IMR-90 (cell line): ENCODE measurements at regions not wholly inside any gene's neighbourhood (a gene's known extent, or its start where the extent isn't known, plus 50 kb on each side); places are given as distances from the start of the nearest gene placed in this dataset.

ENCODE experiments used
- ATAC-seq: fragments of 200-7000 bp; cut with Tn5 transposase; 2 replicates; pipeline ENCODE4 v1.9.1; 2020; ENCODE audit warnings: low read depth, mild to moderate bottlenecking, moderate library complexity
- BruUV-seq: library from RNA; stranded (reverse); fragments of 400-500 nt; replicated peaks from 2 replicates; lab custom pipeline; 2021; lab: Mats Ljungman, UMichigan
- CTCF ChIA-PET: fragments of 300-600 bp; formaldehyde crosslinking; extraction: SDS; loops from one replicate; lab custom pipeline; 2021; ENCODE audit warnings: antibody characterized with exemption; lab: Yijun Ruan, JAX
- POLR2A ChIA-PET: fragments of 300-600 bp; sonication (Branson Sonifier 250); formaldehyde crosslinking; loops from one replicate; lab custom pipeline; 2022; ENCODE audit warnings: antibody characterized with exemption; ENCODE audit not compliant: unreplicated experiment; lab: Charles Lee
- DNase-seq: peaks from one replicate; pipeline ENCODE4 v3.0.0; 2013
- H2AFZ ChIP-seq: replicated peaks from 2 replicates; pipeline ENCODE3; 2013; ENCODE audit warnings: low read length, mild to moderate bottlenecking; ENCODE audit not compliant: poor library complexity
- H2AK5ac ChIP-seq: 2 replicates; pipeline ENCODE4 v1.6.1; 2013; ENCODE audit warnings: low read depth, low read length, inconsistent platforms
- H2AK9ac ChIP-seq: replicated peaks from 2 replicates; pipeline ENCODE3; 2013; ENCODE audit warnings: mild to moderate bottlenecking, low read depth, low read length, moderate library complexity; ENCODE audit not compliant: poor library complexity
- H2BK120ac ChIP-seq: 2 replicates; pipeline ENCODE4 v1.6.1; 2013; ENCODE audit warnings: low read depth, low read length, inconsistent platforms
- H2BK15ac ChIP-seq: 3 replicates; pipeline ENCODE4 v1.6.1; 2013; ENCODE audit warnings: low read depth, low read length, inconsistent platforms
- H2BK20ac ChIP-seq: 2 replicates; pipeline ENCODE4 v1.6.1; 2013; ENCODE audit warnings: low read depth, mild to moderate bottlenecking, inconsistent platforms, low read length, moderate library complexity
- H2BK5ac ChIP-seq: 2 replicates; pipeline ENCODE4 v1.6.1; 2013; ENCODE audit warnings: mild to moderate bottlenecking, low read depth, low read length, inconsistent platforms; ENCODE audit not compliant: poor library complexity, severe bottlenecking
- H3K14ac ChIP-seq: replicated peaks from 2 replicates; pipeline ENCODE4 v1.6.1; 2013; ENCODE audit warnings: low read depth, low read length, inconsistent platforms
- H3K18ac ChIP-seq: 2 replicates; pipeline ENCODE4 v1.6.1; 2013; ENCODE audit warnings: low read depth, low read length, control low read depth
- H3K23ac ChIP-seq: 2 replicates; pipeline ENCODE4 v1.6.1; 2013; ENCODE audit warnings: low read depth, low read length, inconsistent platforms
- H3K27ac ChIP-seq: 2 replicates; pipeline ENCODE4 v1.5.1; 2013; ENCODE audit warnings: mild to moderate bottlenecking, control low read depth, low read length; ENCODE audit not compliant: insufficient read depth
- H3K27me3 ChIP-seq: 2 replicates; pipeline ENCODE4 v1.6.1; 2013; ENCODE audit warnings: low read length; ENCODE audit not compliant: control insufficient read depth, insufficient read depth
- H3K36me3 ChIP-seq: 2 replicates; pipeline ENCODE4 v1.6.1; 2013; ENCODE audit warnings: low read length, mixed read lengths; ENCODE audit not compliant: control insufficient read depth, insufficient read depth
- H3K4ac ChIP-seq: 2 replicates; pipeline ENCODE4 v1.6.1; 2013; ENCODE audit warnings: low read depth, low read length, inconsistent platforms
- H3K4me1 ChIP-seq: 2 replicates; pipeline ENCODE4 v1.6.1; 2013; ENCODE audit warnings: low read length, mixed read lengths; ENCODE audit not compliant: control insufficient read depth, insufficient read depth
- H3K4me2 ChIP-seq: 2 replicates; pipeline ENCODE4 v1.6.1; 2013; ENCODE audit warnings: low read depth, mild to moderate bottlenecking, control low read depth, low read length, moderate library complexity
- H3K4me3 ChIP-seq: 2 replicates; pipeline ENCODE4 v1.5.1; 2013; ENCODE audit warnings: low read depth, mild to moderate bottlenecking, control low read depth, low read length, moderate library complexity; ENCODE audit not compliant: insufficient read depth
- H3K56ac ChIP-seq: 2 replicates; pipeline ENCODE4 v1.6.1; 2013; ENCODE audit warnings: low read length, inconsistent platforms; ENCODE audit not compliant: insufficient read depth; ENCODE audit errors: extremely low read depth
- H3K79me1 ChIP-seq, 2 experiments: 2 replicates each; pipeline ENCODE4 v1.6.1; 2013; ENCODE audit warnings: low read length in 2 of 2, inconsistent platforms in 1 of 2, low read depth in 1 of 2
- H3K9ac ChIP-seq: 2 replicates; pipeline ENCODE4 v1.6.1; 2013; ENCODE audit warnings: low read depth, low read length, control low read depth
- H3K9me1 ChIP-seq: 2 replicates; pipeline ENCODE4 v1.6.1; 2013; ENCODE audit warnings: low read length, inconsistent platforms; ENCODE audit not compliant: insufficient read depth
- H3K9me3 ChIP-seq: 2 replicates; pipeline ENCODE4 v1.6.1; 2013; ENCODE audit warnings: low read length; ENCODE audit not compliant: control insufficient read depth, insufficient read depth
- H4K20me1 ChIP-seq: 2 replicates; pipeline ENCODE4 v1.6.1; 2013; ENCODE audit warnings: low read length, inconsistent platforms; ENCODE audit not compliant: insufficient read depth
- H4K5ac ChIP-seq: 2 replicates; pipeline ENCODE4 v1.6.1; 2013; ENCODE audit warnings: mild to moderate bottlenecking, low read depth, low read length, control low read depth
- H4K8ac ChIP-seq, 2 experiments: 2 replicates each; pipeline ENCODE4 v1.6.1; 2013; ENCODE audit warnings: low read depth in 2 of 2, low read length in 2 of 2, control low read depth in 1 of 2, inconsistent platforms in 1 of 2
- H4K91ac ChIP-seq: 2 replicates; pipeline ENCODE4 v1.6.1; 2013; ENCODE audit warnings: low read depth, low read length, inconsistent platforms; ENCODE audit not compliant: insufficient read depth
- CEBPB ChIP-seq: IDR thresholded peaks from 2 replicates; pipeline ENCODE4 v1.6.1; 2012; ENCODE audit warnings: low read depth, low read length, improper control_type of control experiment
- CHD1 ChIP-seq: IDR thresholded peaks from 2 replicates; pipeline ENCODE4 v1.6.1; 2012; ENCODE audit warnings: low read depth, low read length, improper control_type of control experiment
- FOS ChIP-seq: fragments of 150-350 bp; IDR thresholded peaks from 2 replicates; pipeline ENCODE4 v1.6.1; 2016; ENCODE audit warnings: low read depth, low read length
- MAFK ChIP-seq: IDR thresholded peaks from 2 replicates; pipeline ENCODE4 v1.6.1; 2012; ENCODE audit warnings: low read depth, low read length, improper control_type of control experiment
- MAZ ChIP-seq: IDR thresholded peaks from 2 replicates; pipeline ENCODE4 v1.6.1; 2012; ENCODE audit warnings: low read depth, mild to moderate bottlenecking, low read length, improper control_type of control experiment, moderate library complexity, borderline replicate concordance
- POLR2A ChIP-seq: IDR thresholded peaks from 2 replicates; pipeline ENCODE4 v1.6.1; 2012; ENCODE audit warnings: mild to moderate bottlenecking, low read depth, low read length
- RFX5 ChIP-seq: IDR thresholded peaks from 2 replicates; pipeline ENCODE4 v1.8.0; 2012; ENCODE audit warnings: low read depth, mild to moderate bottlenecking, low read length, moderate library complexity
- SMC3 ChIP-seq: fragments of 150-350 bp; IDR thresholded peaks from 2 replicates; pipeline ENCODE4 v1.6.1; 2016; ENCODE audit warnings: low read depth, mild to moderate bottlenecking, antibody characterized with exemption, low read length, moderate library complexity
- WGBS, 2 experiments: methylation state at CpG; one replicate each; pipeline versions ENCODE4 v1.1.5 to v1.1.7; 2013; ENCODE audit warnings: missing lambda C conversion rate in 2 of 2; ENCODE audit not compliant: insufficient read length in 1 of 2; ENCODE audit errors: extremely low coverage in 2 of 2; 5-methylcytosine and 5-hydroxymethylcytosine counted together
- dilution Hi-C: fragments of 300-500 bp; cut with HindIII; formaldehyde crosslinking; loops from one replicate; pipeline ENCODE4 v1.14.3; 2018; ENCODE audit warnings: low sequenced_read_pairs; ENCODE audit not compliant: unreplicated experiment
- in situ Hi-C: fragments of 300-500 bp; cut with MboI; formaldehyde crosslinking; loops from 3 replicates; pipeline ENCODE4 v1.14.3; 2019; ENCODE audit warnings: low sequenced_read_pairs, inconsistent platforms, mixed read lengths
- intact Hi-C: fragments of 100-400 bp; cut with micrococcal nuclease; formaldehyde crosslinking; loops from 2 replicates; pipeline ENCODE4 v1.10.0; 2022

DNA sequence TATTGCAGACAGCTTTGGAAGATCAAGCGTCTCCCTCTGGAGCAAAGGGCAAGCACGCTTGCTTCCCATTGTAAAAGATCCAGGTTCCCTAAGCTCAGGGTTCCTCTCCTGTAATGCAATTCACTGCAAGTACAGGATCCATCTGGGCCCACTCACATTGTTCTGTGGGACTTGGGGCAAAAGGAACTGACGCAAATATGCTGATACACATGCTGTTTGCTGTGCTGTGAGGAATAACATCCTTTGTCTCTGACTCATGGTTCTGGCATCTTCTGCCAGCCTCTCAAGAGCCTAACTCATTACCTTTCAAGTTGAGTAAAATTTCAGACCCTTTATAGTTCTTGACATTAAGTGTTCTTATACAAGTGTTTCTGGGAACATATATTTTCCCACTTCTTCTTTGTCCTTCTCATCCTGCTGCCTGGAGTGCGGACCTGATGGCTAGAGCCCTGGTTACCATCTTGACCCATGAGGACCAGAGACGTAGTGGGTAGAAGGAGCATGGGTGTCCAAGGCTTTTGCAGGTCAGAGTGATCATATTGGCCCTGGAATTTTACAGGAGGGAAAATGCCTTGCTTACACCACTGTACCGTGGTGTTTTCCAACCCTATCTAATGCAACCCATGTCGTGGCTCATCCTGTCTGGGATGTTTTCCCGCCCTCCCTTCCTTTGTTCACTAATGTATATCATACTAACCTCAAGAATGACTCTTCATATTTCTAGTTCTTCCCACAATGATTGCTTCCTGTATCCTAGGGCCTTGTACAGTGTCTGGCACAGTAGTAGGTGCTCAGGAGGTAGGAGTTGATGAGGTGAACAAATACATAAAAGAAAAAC lies 145.7 kb upstream of the GLI2 start:
- Histone ChIP-seq H3K4ac (peak overlapping the region; percentile 92), H3K4me1 (peaks cover 17% of the 10 kb centered on the region), H3K4me3 (no peak overlapping the region), H3K27me3 (no peaks in the 10 kb centered on the region; the same call in 1 of the 2 replicates), H2BK120ac (peak overlapping the region; percentile 97), H3K9ac (no peak overlapping the region; the same call in 1 of the 2 replicates), H3K9me1 (peaks cover 16% of the 10 kb centered on the region), H2BK20ac (peak overlapping the region; percentile 97), H3K56ac (peak overlapping the region; percentile 75; the same call in 1 of the 2 replicates), H3K23ac (peak overlapping the region; percentile 69; the same call in 1 of the 2 replicates), H3K27ac (peak overlapping the region; percentile 83), H3K4me2 (no peak overlapping the region), H4K91ac (peak overlapping the region; percentile 89), H4K8ac (peak overlapping the region; percentile 41 to 85), H2BK5ac (peak overlapping the region; percentile 96), H3K9me3 (peaks cover 12% of the 10 kb centered on the region; the same call in 1 of the 2 replicates), H2AFZ (peak overlapping the region; percentile 82), H2BK15ac (peak overlapping the region; percentile 90), H4K20me1 (no peaks in the 10 kb centered on the region), H3K36me3 (no peaks in the 10 kb centered on the region), H2AK5ac (peak overlapping the region; percentile 98), H3K14ac (peak overlapping the region; percentile 86), H4K5ac (peak overlapping the region; percentile 46; the same call in 1 of the 2 replicates), H3K18ac (peak overlapping the region; percentile 67), H3K79me1 (no peaks in the 10 kb centered on the region), H2AK9ac (peak overlapping the region; percentile 92)
- no TSS peak for BruUV-seq
- ChIA-PET POLR2A (no interaction called here), CTCF (interaction anchor here (0.6 kb wide), 1 partner anchor 111 kb away, joined by 3 read pairs; no protein-coding TSS in a partner anchor)
- 83% methylated on average over 1 of the region's 8 CpGs; no CpG with 5 or more reads in 1 of the 2 experiments for WGBS, 2 experiments
- peak; percentile 96 for ATAC-seq
- in situ Hi-C loops, result no loop called here
- dilution Hi-C loops, result no loop called here
- peak; percentile 57; the same call in 1 of the 2 replicates for TF ChIP-seq CEBPB
- peak; percentile 62; the same call in 1 of the 2 replicates for TF ChIP-seq FOS
- TF ChIP-seq CHD1, result 0 out of 2 replicates have a peak, but pooled peaks have one; percentile 54
- TF ChIP-seq MAZ, result peak; percentile 16; the same call in 1 of the 2 replicates
- TF ChIP-seq RFX5, result no peak
- TF ChIP-seq MAFK, result peak; percentile 67; the same call in 1 of the 2 replicates
- TF ChIP-seq SMC3, result no peak
- 0 out of 2 replicates have a peak, but pooled peaks have one; percentile 27 for TF ChIP-seq POLR2A
- DNase-seq, result peak; percentile 98
- intact Hi-C loops, result no loop called here
